ENCODE measurements at regions not wholly inside any gene's neighbourhood (a gene's known extent, or its start where the extent isn't known, plus 50 kb on each side); places are given as distances from the start of the nearest gene placed in this dataset.

GRCh38 chr15:31252171-31252785 lies 74.4 kb upstream of the KLF13 start:
- Histone ChIP-seq H3K4me3 (no peak overlapping the region), H3K9me3 (no peaks in the 10 kb centered on the region), H3K4me1 (no peaks in the 10 kb centered on the region), H3K27ac (no peak overlapping the region), H3K4me2 (no peak overlapping the region)
- WGBS (ENCODE audit: missing lambda C conversion rate) = 59% methylated on average over 8 of the region's 8 CpGs
- no peak for ATAC-seq
- no peak for DNase-seq (ENCODE audit: low read depth in 1 of 2, low spot score in 1 of 2)
- peak; percentile 36 for FAIRE-seq
- ChIA-PET POLR2A (no interaction called here), CTCF (interaction anchor here (1.8 to 1.9 kb wide), 2 partner anchors 52 to 237 kb away, joined by 7 read pairs; no protein-coding TSS in a partner anchor)
- no peak for TF ChIP-seq TP53 (CRISPR knock-in tag; IDR thresholded peaks at IDR 0.05)
- no peak for TF ChIP-seq HOXA7 (CRISPR knock-in tag; IDR thresholded peaks at IDR 0.05)
- TF ChIP-seq RAD21 (conservative IDR thresholded peaks at IDR 0.05 in 1 of 2, IDR thresholded peaks at IDR 0.05 in 1 of 2) = no peak
- no peak for TF ChIP-seq HDAC2 (IDR thresholded peaks at IDR 0.05)
- no peak for TF ChIP-seq CBX8 (IDR thresholded peaks at IDR 0.05)
- TF ChIP-seq PHF8 (IDR thresholded peaks at IDR 0.05; ENCODE audit: borderline replicate concordance, low read depth) = no peak

DNA sequence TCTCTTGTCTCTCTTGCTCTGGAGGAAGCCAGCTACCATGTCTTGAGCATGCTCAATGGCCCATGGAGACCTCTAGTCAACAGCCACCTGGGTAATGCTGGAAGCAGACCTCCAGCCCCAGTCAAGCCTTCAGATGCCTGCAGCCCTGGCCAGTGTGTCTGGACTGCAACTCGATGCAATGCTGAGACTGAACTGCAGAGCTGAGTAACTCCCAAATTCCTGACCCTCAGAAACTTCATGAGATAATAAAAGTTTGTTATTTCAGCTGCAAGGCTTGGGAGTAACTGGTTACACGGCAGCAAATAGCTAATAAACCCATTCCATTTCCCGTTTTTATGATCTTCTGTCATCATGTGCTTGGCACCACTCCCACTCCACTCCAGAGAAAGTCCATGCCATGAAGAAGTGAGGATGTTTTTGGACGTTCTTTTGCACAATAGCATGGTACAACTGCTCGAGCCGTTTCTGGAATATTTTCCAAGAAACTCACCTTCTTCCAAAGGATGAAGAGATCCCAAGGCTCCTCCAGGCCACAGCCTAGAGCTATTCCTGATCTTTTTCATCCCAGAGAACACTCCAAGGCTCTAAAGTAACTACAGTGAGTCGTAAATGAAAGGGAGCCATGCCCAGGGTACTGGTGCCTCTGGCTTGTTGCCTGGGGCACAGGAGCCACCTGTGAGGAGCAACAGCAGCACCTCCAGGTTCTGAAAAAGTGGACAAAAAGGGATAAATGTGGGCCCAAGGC lies 72.0 kb upstream of the KLF13 start:
- H3K9me3 ChIP-seq = 0 out of 3 replicates have a peak, but pooled peaks cover 2% of the 10 kb centered on the region
- TF ChIP-seq NPAS2 (CRISPR knock-in tag; IDR thresholded peaks at IDR 0.05; ENCODE audit: borderline replicate concordance) (no peak), PHF8 (IDR thresholded peaks at IDR 0.05; ENCODE audit: borderline replicate concordance, low read depth) (no peak), SMC3 (IDR thresholded peaks at IDR 0.05) (no peak), HMGXB4 (CRISPR knock-in tag; IDR thresholded peaks at IDR 0.05; ENCODE audit: borderline replicate concordance) (no peak), HOXB13 (CRISPR knock-in tag; IDR thresholded peaks at IDR 0.05; ENCODE audit: low read depth) (no peak), SREBF2 (IDR thresholded peaks at IDR 0.05) (no peak), JUNB (IDR thresholded peaks at IDR 0.05) (no peak), EHMT2 (IDR thresholded peaks at IDR 0.05; ENCODE audit: low read depth) (no peak), POLR2A (IDR thresholded peaks at IDR 0.05; ENCODE audit: low read length) (no peak), RARB (CRISPR knock-in tag; IDR thresholded peaks at IDR 0.05) (no peak), HOXA7 (CRISPR knock-in tag; IDR thresholded peaks at IDR 0.05) (no peak)
- TF ChIP-seq, protein P1, sequence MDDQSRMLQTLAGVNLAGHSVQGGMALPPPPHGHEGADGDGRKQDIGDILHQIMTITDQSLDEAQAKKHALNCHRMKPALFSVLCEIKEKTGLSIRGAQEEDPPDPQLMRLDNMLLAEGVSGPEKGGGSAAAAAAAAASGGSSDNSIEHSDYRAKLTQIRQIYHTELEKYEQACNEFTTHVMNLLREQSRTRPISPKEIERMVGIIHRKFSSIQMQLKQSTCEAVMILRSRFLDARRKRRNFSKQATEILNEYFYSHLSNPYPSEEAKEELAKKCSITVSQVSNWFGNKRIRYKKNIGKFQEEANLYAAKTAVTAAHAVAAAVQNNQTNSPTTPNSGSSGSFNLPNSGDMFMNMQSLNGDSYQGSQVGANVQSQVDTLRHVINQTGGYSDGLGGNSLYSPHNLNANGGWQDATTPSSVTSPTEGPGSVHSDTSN (IDR thresholded peaks at IDR 0.05) = no peak
- CTCF ChIA-PET = interaction anchor here (1.0 to 1.6 kb wide), 2 partner anchors 11 to 15 kb away, joined by 4 read pairs; no protein-coding TSS in a partner anchor
- no peaks in the 10 kb centered on the region for H3K4me1 ChIP-seq
- H3K4me2 ChIP-seq = no peak overlapping the region
- FAIRE-seq (no peak), ATAC-seq (no peak; a peak in 1 of 6 replicates), DNase-seq (ENCODE audit: low read depth in 1 of 2, low spot score in 1 of 2) (no peak)
- H3K4me3 ChIP-seq = no peak overlapping the region
- POLR2A ChIA-PET = no interaction called here
- WGBS (ENCODE audit: missing lambda C conversion rate) = 51% methylated on average over 7 of the region's 7 CpGs
- no peak overlapping the region for H3K27ac ChIP-seq

GRCh38 chr15:31255176-31255510 lies 71.5 kb upstream of the KLF13 start:
- ChIA-PET CTCF (interaction anchor here (1.0 to 1.7 kb wide), 4 partner anchors 10 to 18 kb away, joined by 4 read pairs; no protein-coding TSS in a partner anchor), POLR2A (no interaction called here)
- no peak for DNase-seq (ENCODE audit: low read depth in 1 of 2, low spot score in 1 of 2)
- H3K4me2 ChIP-seq = no peak overlapping the region
- no peak for FAIRE-seq
- H3K4me1 ChIP-seq = no peaks in the 10 kb centered on the region
- H3K9me3 ChIP-seq = 0 out of 3 replicates have a peak, but pooled peaks cover 2% of the 10 kb centered on the region
- no peak overlapping the region for H3K27ac ChIP-seq
- no peak overlapping the region for H3K4me3 ChIP-seq
- no peak for ATAC-seq
- 89% methylated on average over 5 of the region's 5 CpGs for WGBS (ENCODE audit: missing lambda C conversion rate)
- no peak for TF ChIP-seq ESRRA (IDR thresholded peaks at IDR 0.05; ENCODE audit: borderline replicate concordance, low read length)
- no peak for TF ChIP-seq MYC (IDR thresholded peaks at IDR 0.05; ENCODE audit: borderline replicate concordance, low read length)
- no peak for TF ChIP-seq MAFK (IDR thresholded peaks at IDR 0.05; ENCODE audit: partially characterized antibody)
- TF ChIP-seq NFE2L2 (conservative IDR thresholded peaks at IDR 0.05; ENCODE audit: low read length) = no peak
- TF ChIP-seq, protein P2, sequence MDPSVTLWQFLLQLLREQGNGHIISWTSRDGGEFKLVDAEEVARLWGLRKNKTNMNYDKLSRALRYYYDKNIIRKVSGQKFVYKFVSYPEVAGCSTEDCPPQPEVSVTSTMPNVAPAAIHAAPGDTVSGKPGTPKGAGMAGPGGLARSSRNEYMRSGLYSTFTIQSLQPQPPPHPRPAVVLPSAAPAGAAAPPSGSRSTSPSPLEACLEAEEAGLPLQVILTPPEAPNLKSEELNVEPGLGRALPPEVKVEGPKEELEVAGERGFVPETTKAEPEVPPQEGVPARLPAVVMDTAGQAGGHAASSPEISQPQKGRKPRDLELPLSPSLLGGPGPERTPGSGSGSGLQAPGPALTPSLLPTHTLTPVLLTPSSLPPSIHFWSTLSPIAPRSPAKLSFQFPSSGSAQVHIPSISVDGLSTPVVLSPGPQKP (IDR thresholded peaks at IDR 0.05; ENCODE audit: low read depth, low read length) = no peak
- TF ChIP-seq ZC3H11A (IDR thresholded peaks at IDR 0.05) = no peak
- TF ChIP-seq SREBF2 (IDR thresholded peaks at IDR 0.05) = no peak
- TF ChIP-seq JUN (IDR thresholded peaks at IDR 0.05) = no peak
- no peak for TF ChIP-seq ZSCAN20 (CRISPR knock-in tag; IDR thresholded peaks at IDR 0.05)
- TF ChIP-seq HMGXB4 (CRISPR knock-in tag; IDR thresholded peaks at IDR 0.05; ENCODE audit: borderline replicate concordance) = no peak
- no peak for TF ChIP-seq SMC3 (IDR thresholded peaks at IDR 0.05)
- no peak for TF ChIP-seq HOXB5 (CRISPR knock-in tag; IDR thresholded peaks at IDR 0.05)
- no peak for TF ChIP-seq JUNB (IDR thresholded peaks at IDR 0.05)
- no peak for TF ChIP-seq KDM5A (IDR thresholded peaks at IDR 0.05)

Data from A549 (cell line).